SIG-M5 treated with dmso at 0.1 percent for 504 hours (cell line): ENCODE measurements at regions not wholly inside any gene's neighbourhood (a gene's known extent, or its start where the extent isn't known, plus 50 kb on each side); places are given as distances from the start of the nearest gene placed in this dataset.
"Not testable (repeated sequence)": the region's sequence is repeated elsewhere in the genome, so short reads cannot be mapped to it uniquely, and the experiment has no call there.

Experiments used
- DNase-seq: peaks from one replicate; lab custom pipeline; 2025; ENCODE audit not compliant: unreplicated experiment; lab: John Stamatoyannopoulos, UW

GRCh38 chr6:147667082-147667481 lies 158.6 kb downstream of the SAMD5 start:
- DNase-seq, result no peak

DNA sequence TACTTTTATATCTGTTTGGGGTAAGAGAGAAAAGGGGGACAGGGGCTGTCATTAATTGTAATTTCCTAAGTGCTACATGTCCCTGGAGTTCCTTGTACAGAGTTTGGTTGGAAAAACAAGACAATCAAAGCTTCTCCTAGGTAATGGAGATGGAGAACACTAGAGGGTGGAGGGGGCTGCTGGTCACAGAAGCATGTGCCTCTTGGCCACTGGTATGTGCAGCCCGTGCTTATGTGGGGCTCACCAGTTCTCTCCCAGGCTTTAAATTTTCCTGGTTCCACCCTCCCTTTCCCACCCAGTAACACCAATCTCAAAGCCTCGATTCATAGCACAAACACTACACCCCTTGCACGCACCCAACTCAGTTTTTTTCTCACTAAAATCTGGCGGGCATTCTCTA lies 165.6 kb downstream of the SAMD5 start:
- DNase-seq, result no peak

DNA sequence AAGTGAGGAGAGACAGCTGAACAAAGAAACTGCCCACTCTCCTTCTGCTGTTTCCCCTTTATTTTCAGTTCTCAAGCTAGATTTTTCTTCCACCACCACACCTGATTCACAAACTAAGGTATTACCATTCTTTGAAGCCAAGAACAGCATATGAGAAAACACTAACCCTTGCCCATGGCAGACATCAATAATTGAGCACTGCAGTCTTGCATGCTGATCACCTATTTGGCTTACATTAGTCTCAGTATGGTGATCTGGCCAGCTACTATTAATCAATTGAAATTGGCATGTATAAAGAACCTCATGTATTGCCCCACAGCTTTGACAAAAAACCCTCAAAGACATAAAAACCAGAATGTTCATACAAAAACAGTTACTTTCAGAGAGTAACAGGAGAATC lies 166.3 kb downstream of the SAMD5 start:
- no peak for DNase-seq

DNA sequence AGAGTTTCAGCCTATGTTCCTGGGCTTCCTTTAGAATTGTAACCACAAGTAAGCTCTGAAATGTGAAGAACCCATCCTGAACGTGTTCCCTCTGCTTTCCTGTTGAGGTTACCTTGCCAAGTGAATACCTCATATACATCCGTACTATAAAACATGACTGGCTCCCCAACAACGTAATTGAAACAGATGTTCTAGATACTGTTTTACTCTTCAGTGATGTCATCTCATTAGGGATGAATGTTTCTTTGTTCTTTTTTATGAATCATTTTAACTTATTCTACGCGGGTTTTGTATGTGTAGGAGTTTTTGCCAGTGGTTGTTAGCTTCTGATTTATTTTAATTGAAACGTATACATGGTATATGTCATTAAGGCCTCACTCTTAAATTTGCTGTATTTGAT lies 166.8 kb downstream of the SAMD5 start:
- DNase-seq, result no peak

- no peak for DNase-seq
These were observed 168.2 kb downstream of the SAMD5 start for GRCh38 chr6:147676495-147677199.

DNA sequence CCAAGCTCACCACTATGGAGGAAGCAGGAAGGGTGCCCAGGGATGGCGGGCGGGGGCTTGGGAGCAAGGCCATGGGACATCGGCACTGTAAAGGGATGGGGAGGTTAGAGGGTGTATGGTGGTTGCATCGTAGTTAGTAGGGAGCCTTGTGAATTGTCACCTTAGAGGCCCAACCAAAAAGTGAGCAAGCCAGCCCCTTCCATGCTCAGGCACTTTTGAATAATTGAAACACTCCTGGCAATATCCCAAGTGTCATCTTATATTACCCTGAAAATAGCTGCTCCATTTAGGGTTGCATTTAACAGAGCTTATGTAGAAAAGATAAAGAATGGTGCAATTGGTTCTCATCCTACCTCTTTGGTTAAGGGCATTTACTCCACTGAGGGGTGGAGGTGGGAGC lies 169.2 kb downstream of the SAMD5 start:
- no peak for DNase-seq

DNA sequence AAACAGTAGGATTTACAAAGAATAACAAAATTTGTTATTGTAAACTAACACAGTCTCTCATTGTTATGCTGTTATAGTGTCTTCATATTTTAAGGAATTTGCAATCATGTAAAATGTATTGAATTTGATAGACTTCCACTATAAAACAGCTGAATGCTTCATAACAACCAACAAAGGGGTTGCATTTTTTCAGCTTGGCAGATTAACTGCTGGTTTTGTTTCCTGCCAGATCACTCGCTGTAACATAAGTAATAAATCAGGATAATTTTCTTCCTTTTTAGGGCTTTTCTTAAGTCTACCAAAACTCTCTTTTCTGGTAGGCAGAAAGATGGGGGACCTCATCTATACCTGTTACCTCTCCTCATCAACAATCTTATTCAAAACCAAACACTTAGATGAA lies 169.8 kb downstream of the SAMD5 start:
- no peak for DNase-seq

DNA sequence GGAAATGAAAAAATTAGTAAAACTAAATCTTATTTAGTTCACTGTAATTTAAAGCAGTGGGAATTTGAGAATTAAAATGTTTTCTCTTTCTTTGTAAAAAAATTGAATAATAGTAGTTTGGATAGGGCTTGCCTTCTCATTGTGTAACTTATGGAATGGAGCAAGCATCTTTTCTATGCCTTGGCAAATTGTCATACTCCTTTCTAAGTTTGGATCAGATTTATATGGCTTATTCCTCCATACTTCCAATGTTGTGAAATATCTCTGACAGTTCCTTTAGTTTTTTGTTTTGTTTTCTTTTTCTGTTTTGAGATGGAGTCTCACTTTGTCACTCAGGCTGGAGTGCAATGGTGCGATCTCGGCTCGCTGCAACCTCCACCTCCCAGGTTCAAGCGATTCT lies 176.4 kb downstream of the SAMD5 start:
- DNase-seq, result no peak

- DNase-seq, result no peak
These were observed 180.9 kb downstream of the SAMD5 start for GRCh38 chr6:147689398-147689797.

DNA sequence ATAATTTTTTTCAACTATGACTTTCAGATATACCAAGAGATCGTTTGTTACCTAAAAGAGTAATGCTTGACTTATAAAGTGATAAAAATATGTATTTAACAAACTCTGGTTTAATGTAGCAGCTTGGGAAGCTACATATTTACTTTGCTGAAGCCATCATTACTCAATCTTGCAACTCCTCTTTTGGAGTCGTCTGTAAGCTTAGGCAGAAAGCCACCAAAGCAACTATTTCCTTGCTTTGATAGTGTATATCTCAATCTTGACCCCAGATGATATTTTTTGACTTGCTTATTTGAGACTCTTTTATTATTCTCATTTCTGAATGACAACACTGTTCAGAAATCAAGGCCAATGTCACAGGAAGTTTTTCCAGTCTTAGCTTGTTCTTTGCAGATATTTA lies 183.0 kb downstream of the SAMD5 start:
- no peak for DNase-seq

GRCh38 chr6:147693181-147693580 lies 184.7 kb downstream of the SAMD5 start:
- DNase-seq, result no peak

- not testable (repeated sequence) for DNase-seq
These were observed 186.1 kb downstream of the SAMD5 start for GRCh38 chr6:147694556-147694955.

- no peak for DNase-seq
These were observed 187.3 kb downstream of the SAMD5 start for GRCh38 chr6:147695819-147696218.

- DNase-seq, result no peak
These were observed 190.7 kb downstream of the SAMD5 start for GRCh38 chr6:147699140-147699539.

GRCh38 chr6:147699637-147700036 lies 191.1 kb downstream of the SAMD5 start:
- DNase-seq, result no peak

DNA sequence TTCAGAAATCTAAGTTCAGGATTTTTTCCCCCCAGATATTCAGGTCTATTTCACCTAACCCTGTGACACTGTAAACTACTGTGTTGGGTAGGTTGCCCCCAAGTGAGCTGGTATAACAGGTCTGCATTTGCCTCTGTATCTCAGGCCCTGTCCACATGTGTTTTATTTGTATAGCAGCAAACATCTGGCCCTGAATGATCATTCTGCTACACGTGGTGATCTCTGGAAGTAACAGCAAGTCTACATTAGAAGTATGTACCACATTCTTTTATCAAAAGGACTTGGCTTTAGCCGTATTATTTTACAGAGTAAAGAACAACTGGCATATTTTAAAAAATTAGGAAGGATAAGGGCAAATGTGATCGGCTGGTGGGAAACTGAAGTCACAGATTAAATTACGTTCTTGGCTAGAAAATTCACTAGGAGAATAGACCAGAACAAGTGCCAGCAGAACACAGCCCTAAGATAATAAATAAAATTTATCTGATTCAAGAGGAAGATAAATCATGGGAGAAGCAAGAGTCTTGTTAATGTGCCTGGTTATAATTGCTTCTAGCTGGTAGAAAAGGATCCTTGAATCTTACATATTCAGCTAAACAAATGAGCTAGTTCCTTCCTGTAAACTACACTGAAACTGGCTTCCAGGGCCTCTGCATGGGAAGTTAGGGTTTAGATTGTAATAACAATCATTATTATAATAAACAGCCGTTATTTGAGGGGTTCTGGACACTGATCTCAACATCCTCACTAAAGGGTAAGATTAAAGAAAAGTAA lies 192.1 kb downstream of the SAMD5 start:
- no peak for DNase-seq

DNA sequence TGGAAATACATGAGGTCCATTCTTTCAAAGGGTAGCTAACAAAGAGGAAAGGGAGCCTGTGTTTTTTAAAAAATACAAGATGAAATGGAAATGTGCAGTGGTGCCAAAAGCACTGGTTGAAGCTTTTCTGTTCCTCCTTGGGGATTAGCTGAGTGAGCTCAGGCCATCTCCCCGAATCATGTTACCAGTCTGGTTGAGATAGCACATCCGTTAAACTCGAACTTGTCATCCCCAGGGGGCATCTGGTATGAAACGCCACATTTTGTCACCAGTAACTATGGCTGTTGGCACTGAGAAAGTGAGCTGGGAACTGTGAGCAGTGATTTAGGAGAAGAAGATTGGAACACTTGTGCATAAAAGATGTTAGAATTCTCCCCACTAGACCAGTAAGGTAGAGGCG lies 196.2 kb downstream of the SAMD5 start:
- no peak for DNase-seq

- no peak for DNase-seq
These were observed 199.0 kb downstream of the SAMD5 start for GRCh38 chr6:147707524-147707923.

- no peak for DNase-seq
These were observed 199.7 kb downstream of the SAMD5 start for GRCh38 chr6:147708170-147708569.

DNA sequence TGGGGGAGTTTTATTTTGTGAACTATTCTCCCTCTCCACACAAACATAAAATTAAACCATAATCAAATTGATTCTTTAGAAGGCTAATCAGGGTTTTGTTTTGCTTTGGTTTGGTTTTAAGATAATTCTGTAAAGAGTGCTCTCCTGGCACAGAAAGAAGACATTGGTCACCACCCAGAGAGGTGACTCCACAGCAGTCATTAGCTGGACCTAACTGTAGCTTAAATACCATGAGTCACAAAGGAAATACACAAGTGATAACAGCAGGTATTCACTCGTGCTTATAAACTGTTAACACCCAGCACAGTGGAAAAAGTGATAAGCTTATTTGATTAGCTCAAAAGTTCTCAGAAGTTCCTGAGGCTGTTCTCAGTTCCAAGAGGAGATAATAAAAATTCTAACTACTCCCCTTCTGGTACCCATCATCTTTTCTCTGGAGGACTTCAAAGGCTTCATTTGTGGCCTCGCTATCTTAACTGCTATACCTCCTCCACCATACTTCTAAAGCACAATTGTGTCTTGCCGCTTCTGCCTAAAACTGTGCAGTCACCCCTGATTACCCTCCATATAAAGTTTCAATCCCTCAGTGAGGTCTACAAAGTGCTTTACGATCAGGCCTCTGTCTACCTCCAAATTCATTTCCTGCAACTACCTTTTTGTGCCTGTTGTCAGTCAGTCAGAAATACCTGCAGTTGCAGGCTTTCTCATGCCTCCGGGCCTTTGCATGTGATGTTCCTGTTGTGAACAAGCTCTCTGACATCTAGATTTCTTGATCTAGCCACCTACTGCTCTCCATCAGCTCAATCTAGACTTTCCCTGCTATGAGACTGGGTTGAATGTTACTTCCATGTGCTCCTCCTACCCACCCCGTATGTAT lies 201.1 kb downstream of the SAMD5 start:
- no peak for DNase-seq

DNA sequence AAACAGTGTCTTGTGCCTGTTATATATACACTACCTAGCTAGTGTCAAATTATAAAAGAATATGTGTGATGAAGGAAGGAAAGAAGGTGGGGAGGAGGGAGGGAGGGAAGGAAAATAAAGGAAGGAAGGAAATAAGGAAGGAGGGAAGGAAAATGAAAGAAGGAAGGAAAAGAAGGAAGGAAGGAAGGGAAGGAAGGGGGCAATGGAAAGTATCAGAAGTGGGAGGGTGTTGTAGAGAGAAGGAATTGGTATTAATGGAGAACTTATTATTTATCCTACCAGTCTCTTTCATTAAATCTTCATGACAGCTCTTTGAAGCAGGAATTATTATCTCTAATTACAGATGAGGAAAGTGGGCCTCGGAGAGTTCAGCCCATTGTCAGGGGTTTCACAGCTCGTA lies 202.4 kb downstream of the SAMD5 start:
- no peak for DNase-seq

DNA sequence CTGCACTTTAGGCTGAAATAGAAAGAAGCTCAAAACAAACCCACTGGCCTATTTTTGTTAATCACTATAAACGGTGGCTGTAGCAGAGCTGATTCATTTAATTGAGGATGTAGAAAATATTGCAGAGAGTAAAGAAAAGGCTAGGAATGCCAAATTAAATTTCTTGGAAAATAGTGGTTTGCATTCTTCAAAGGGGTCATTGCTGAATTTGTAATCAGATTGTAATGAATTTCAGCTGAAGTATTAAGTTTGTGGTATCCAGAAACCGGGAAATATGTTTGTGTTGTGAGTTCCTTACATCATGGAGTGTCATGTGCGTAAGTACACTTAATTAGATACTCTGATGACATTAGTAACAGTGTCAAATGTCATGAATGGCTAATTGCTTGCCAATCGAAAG lies 203.0 kb downstream of the SAMD5 start:
- DNase-seq, result no peak
